HG03064 (cell line): ENCODE measurements at regions not wholly inside any gene's neighbourhood (a gene's known extent, or its start where the extent isn't known, plus 50 kb on each side); places are given as distances from the start of the nearest gene placed in this dataset.

Source experiments
- ATAC-seq: cut with Tn5 transposase; IDR thresholded peaks from one replicate; pipeline ENCODE4 v1.9.1; 2021; ENCODE audit warnings: low read depth; ENCODE audit not compliant: unreplicated experiment

DNA sequence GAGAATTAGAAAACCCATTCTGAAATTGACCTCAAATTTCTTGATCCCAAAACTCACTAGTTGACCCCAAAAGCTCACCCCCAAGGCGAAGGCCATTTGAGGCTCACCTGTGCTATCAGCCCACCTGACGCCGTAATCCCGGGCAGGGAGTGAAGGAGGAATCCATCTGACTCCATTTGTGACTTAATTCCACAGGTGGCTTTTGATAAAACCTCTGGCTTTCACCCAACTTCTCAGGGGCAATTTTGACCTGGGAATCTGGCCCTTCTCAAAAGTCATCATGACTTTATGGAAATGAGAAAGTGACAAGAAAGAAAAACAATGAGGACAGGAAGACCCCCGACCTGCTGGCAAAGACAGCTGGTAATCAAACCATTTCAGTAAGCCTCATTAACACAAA, 86.9 kb upstream of the SALL3 start:
- ATAC-seq, result no peak

DNA sequence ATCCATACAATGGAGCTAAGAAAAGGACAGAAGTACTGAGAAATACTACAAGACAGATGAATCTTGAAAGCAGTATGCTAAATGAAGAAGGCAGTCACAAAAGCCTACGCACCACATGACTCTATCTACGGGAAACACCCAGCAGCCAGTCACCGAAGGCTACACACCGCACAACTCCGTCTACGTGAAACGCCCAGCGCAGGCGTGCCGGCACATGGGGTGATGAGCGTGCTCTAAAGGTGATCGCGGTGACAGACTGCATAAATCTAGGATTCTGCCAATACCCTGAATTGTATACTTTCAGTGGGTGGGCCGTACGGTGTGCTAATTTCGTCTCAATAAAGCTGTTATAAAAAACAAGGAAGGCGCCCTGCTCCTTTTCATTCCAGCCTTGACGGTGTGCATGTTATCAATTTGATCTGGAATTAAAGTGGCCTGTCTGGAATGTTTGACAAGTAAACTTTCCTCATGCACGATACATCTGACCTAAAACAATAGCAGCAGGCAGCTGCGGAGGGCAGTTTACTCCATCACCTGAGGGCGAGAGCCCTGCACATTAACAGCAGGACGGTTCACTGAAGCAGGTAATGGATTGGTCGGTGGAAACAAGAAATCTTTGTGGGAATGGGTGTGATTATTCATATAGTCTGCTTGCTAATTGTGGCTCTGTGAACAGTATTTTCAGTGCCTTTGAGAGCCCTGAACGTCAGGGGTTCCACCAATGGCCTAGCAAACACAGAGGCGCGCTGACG, 86.2 kb upstream of the SALL3 start:
- ATAC-seq, result no peak

DNA sequence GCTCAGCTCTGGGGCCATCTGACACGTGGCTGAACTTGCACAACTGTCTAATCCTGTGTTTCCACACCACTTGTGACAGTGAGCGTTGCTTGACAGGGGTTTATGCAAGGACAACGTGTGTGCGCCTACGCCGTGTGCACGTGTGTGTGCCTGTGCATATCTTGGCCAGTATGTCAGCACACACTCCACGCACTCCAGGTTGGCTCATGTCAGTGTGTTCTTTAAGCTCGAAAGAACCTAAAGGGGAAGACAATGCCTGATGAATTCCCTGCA, 85.6 kb upstream of the SALL3 start:
- no peak for ATAC-seq

DNA sequence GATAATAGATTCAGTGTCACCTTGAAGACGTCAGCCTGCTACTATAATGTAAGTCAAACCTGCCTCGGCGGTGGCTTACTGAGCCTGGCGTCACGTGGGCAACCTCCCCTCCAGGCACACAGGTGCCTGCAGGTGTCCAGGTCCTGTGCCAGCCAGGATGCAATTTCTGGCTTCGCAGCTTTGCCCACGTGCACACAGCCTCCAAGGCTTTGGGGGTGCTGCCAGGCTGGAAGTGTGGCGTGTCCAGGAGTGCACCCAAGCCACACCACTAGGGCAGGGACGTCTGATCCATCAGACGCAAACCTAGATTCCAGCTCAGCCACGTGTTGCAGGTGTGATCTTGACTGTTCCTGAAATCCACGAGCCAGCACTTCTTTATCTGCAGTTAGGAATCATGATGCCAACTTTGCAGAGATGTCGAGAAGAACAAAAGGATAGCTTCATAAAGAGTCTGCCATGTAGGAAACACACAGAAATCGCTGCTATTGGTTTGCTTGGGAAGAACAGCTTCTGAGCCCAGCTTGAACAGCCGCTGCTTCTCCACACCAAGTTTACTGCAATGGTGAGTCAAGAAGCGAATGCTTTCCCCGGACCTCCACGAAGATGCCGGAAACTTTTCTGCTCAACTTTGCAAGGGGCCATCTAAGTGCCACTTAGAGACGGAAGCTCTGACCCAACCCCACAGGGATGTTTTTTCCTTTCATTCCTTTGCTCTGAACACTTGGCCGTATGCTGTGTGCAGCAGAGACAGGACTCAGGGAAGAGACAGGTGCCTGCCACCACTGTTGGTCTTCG, 84.2 kb upstream of the SALL3 start:
- ATAC-seq, result no peak

DNA sequence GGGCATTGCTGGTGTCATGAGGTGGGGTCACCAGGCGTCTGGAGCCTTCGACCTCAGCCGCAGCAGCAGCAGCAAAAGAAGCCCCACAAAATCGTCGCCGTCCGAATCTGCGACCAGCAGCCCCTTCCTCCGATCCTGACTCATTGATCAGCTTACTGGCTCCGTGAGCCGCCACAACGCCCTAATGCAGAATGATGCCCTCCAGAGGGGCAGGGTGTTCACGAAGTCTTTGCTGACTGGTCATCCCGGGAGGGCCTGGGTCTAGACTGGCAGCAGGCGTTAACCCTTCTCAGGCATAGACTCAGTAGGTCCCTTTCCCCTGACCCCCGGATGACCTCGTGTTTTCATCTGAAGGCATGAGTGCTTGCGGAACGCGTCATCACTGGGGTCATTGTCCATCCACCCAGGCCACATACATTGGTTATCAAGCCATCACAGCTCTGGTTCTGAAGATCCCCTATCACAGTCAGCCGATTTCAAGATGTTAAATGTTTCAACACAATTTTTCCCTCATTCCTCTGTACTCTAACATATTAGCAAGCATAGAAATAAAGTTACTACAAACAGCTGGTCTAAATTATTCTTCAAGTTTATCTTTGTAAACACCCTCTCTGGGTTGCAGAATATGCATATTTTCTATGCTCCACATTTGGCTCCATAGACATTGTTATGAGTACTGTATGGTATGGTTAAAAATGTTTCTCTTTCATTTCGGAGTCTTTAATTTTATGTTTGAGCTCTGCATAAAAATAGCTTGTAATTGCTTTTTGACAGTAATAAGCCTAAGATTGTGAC, 83.3 kb upstream of the SALL3 start:
- no peak for ATAC-seq

DNA sequence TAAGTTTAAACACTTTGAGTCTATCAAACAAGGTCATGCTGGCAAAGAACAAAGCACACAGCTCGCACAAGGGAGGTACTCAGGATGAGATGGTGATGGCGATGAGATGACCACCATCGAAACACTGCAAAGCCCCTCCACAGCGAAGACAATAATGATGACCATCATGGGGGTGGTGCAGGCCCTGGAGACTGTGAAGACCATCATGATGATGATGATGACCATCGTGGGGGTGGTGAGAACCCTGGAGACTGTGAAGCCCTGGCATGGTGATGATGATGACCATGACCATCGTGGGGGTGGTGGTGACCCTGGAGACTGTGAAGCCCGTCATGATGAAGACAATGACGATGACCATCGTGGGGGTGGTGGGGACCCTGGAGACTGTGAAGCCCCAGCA, 81.6 kb upstream of the SALL3 start:
- ATAC-seq, result no peak

DNA sequence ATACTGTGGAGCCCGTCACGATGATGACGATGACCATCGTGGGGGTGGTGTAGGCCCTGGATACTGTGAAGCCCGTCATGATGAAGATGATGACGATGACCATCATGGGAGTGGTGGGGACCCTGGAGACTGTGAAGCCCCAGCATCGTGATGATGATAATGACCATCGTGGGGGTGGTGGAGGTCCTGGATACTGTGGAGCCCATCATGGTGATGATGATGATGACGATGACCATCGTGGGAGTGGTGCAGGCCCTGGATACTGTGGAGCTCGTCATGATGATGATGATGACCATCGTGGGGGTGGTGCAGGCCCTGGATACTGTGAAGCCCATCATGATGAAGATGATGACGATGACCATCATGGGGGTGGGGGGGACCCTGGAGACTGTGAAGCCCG, 81.0 kb upstream of the SALL3 start:
- no peak for ATAC-seq

DNA sequence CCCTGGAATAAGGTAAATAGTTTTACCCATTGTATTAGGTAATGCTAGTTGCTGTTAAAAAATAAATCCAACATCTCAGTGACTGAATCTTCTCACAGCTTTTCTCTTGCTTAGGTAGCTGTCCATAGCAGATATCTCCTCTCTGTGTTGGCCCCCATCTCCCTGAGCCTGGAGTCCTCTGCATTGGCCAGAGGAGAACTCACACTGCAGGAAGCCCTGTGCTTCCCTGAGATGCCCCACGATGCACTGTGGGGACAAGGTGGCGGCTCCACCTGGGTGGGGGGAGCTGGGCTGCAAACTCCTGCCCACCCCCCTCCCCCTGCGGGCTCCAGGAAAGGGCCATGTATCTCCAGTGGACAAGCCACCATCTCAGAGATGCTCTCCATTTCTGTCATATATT, 80.4 kb upstream of the SALL3 start:
- no peak for ATAC-seq

DNA sequence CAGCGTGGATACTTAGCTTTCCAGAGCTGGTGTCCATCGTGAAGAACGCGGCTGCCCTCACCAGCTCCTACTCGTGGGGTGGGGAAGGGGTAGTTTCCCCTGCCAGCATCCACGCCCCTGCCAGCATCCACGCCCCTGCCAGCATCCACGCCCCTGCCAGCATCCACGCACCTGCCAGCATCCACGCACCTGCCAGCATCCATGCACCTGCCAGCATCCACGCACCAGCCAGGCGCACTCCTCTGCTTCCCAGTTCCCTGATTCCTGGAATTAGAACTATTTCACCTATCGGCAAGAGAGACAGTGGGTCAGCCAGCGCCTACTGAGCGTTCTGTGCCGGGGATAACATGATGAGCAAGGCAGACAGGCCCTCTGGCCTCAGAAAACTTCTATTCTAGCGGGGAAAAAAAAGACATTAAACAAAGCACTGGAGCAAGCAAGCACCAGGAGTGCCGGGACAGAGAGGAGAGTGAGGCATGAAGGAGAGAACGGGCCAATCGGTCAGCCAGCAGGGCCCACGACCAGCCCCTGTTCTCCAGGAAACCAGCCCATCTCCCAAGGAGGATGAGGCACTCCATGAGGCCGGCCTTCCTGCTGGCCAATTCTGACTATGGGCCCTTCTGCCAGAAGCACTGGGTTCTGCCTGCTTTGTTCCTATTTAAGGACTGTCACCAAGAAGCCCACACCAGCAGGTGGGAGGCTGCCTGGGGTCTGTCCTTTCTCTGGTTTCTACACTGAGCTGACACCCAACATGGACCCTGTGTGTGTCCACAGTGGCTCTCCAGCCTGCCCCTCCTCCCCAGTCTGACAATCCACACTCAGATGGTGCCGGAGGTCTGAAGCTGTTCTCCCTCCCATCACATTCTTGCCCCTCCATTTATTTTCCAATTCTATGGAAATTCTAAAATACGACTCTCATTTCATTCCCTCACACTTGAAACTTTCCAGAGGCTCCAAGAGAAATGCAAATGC, 78.4 kb upstream of the SALL3 start:
- ATAC-seq, result no peak

DNA sequence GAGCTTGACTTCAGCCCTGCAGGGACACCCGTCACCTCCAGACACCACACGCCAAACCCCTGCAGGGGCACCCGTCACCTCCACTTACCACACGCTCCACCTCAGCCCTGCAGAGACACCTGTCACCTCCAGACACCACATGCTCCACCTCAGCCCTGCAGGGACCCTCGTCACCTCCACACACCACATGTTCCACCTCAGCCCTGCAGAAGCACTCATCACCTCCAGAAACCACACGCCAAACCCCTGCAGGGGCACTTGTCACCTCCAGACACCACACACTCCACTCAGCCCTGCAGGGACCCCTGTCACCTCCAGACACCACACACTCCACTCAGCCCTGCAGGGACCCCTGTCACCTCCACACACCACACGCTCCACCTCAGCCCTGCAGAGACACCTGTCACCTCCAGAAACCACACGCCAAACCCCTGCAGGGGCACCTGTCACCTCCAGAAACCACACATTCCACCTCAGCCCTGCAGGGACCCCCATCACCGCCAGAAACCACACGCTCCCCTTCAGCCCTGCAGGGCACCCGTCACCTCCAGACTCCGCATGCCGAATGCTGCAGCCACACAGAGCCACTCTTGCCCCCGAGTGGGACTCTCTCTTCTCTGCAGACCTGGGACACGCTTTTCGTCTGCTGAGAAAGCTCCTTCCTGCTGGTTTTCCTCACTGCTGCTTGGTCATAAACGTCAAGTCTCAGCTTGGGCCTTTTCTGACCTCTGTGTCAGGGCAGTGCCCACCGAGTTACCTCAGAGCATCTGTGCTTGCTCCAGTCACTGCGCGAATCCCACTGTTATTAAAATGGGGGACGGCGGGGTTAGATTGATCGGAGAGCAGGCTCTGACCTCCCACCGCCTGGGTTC, 77.5 kb upstream of the SALL3 start:
- ATAC-seq, result no peak

DNA sequence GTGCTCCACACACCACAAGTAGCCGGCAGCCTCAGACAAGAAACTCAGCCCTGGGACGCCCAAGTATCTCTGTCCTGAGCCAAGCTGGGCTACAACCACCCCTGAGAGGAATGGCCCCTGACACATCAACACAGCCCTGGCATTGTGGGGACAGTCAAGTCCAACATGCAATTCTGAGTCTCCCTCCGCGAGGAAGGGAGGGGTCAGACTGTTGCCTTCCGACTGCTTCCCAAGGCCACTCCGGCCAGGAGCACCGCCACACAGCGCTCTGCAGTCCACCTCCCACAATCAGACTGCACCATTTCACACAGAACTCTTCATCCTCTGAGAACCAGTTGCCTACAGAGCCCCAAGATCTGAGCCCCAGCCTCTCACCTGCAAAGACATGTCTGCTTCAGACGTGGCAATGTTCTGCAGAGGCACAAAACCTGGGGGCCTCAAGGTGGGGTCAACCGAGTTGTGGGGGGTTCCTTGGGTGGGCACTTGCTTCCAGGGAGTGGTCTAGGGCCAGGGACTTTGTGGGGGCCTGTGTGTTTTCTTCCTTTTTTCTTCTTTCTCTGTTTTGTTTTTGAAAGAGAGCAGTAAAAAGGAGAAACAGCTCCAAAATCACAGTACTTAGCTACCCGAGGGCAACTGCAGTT, 76.7 kb upstream of the SALL3 start:
- no peak for ATAC-seq

DNA sequence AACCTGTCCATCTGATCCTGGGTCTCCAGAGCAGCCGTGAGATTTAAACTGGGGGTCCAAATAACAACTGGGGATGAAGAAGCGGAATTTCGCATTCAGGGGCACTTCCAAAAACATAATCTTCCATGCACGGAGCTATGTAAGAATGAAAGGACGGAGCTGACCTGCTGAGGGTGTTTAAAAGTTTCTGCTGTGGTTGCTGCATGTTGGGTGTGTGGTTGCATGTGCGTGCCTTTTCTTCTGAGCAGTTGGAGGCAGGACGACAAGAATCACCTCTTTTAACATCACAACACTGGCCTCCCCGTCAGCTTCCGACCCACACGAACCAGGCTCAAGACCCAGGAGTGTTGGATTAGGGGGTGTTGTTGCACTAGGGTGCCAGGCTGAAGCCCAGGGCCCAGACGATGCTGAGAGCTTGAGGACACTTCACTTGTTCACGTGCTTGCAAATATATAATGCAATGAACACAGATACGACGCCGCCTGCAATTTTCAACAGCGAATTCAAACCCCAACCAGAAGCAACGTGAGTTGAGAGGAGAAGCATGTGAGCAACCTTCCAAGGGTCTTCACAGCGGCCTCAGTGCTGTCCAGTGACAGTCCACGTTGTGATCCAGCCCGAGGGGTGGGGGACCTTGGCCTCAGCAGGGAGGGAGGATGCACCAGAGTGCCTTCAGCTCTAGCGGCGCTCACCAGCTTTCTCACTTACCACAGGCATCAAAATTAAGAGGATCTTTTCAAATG, 76.0 kb upstream of the SALL3 start:
- no peak for ATAC-seq

DNA sequence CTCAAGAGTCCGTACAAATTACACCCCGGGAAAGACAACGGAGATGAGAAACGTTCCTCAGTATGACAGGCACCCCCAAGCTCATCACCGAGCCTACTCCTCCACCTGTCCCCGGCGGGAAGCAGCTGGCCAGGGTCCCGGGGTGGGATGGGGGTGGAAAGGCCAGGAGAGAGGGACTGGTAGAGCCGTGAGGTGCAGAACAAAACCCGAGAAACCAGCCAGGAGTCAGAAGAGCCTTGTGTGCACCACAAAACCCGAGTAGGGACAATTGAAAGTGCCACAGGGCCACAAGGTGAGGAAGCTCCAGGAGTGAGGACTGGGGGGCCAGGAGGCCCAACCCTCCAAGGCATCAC, 75.5 kb upstream of the SALL3 start:
- ATAC-seq, result no peak

DNA sequence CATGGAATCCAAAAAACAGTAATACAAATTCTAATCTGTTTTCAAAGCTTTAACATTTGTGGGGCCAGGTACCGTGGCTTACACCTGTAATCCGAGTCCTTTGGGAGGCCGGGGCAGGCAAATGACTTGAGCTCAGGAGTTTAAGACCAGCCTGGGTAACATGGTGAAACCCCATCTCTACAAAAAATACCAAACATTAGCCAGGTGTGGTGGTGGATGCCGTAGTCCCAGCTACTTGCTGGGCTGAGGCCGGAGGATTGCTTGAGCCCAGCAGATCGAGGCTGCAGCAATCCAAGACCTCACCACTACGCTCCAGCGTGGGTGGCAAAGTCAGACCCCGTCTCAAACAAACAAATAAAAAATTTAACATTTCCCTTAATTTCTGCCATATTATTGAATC, 74.3 kb upstream of the SALL3 start:
- no peak for ATAC-seq

DNA sequence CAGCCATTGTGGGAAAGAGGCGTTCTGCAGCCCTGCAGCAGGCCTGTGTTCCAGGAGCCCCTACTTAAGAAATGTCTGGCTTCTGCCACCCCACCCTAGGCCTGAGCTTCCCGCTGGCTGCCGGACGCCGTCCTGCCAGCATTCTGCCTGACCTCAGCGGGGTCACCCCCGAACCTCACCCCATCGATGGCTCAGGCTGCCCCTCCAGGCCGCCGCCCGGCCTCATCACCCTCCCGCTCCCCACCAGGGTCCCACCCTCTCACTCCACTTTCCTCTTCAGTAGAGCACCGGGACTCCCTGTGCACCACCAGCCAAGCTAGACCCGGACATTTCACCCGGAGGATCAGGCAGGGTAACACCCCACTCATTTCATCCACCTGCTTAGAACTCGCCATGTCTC, 73.6 kb upstream of the SALL3 start:
- ATAC-seq, result no peak

DNA sequence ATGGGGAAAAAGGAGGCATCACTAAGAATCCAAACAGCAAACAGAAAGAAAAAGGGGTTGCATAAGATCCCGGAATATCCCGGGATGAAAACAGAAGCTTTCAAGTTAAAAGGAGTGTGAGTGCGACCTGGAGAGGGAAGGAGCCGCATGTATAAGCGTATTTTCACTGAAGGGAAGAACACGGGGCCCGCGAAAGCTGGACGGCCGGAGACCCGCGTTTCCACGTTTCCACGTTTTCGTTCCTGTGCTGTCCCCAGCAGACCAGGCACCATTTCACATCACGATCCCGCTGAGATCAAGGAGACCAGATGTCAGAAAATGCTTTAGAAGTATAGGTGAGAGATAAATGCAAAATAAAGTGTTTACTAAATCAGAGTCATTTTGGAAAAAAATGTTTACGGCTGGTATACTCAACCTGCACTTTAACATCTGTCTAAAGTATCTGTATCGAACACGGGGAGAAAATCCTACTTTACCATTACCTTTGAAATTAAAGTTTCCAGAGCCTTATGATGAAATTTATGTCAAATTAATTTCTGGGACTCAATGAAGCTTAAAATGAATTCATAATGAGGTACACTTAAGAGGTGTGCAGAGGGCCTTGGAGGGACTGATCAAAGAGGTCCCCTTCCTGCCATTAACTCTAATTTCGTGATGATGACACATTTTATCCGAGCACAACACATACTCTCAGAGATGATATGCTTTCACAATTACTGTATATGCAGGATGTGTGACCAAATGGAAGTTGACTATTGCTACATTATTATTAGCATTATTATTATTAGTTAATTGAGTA, 71.0 kb upstream of the SALL3 start:
- no peak for ATAC-seq

DNA sequence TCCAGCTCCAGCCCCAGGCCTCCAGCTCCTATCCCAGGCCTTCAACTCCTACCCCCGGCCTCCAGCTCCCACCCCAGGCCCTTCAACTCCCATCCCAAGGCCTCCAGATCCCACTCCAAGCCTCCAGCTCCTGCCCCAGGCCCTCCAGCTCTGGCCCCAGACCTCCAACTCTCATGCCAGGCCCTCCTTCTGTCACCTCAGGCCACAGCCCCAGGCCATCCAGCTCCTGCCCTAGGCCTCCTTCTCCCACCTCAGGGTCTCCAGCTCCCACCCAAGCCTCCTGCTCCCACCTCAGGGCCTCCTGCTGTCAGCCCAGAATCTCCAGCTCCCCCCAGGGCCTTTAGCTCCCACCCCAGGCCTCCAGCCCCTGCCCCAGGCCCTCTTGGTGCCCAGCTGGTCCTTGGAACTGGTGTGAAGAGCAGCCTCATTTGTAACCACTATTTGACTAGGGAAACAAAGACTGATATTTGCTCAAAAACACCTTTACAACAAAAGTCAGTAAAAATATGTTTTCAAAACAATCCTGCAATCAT, 67.8 kb upstream of the SALL3 start:
- no peak for ATAC-seq
